ENCODE measurements at regions not wholly inside any gene's neighbourhood (a gene's known extent, or its start where the extent isn't known, plus 50 kb on each side); places are given as distances from the start of the nearest gene placed in this dataset.

GRCh38 chr3:168395551-168395950 is 299.8 kb upstream of the GOLIM4 start:
- DNase-seq (ENCODE audit: low read depth in 2 of 2), result no peak

GRCh38 chr3:168394439-168394838 is 298.7 kb upstream of the GOLIM4 start:
- no peak for DNase-seq (ENCODE audit: low read depth in 2 of 2)

- no peak for DNase-seq (ENCODE audit: low read depth in 2 of 2)
Measured at GRCh38 chr3:168386301-168386700, 290.6 kb upstream of the GOLIM4 start.

GRCh38 chr3:168384990-168385389 is 289.3 kb upstream of the GOLIM4 start:
- no peak for DNase-seq (ENCODE audit: low read depth in 2 of 2)

GRCh38 chr3:168383573-168383972 is 287.8 kb upstream of the GOLIM4 start:
- DNase-seq (ENCODE audit: low read depth in 2 of 2), result no peak

GRCh38 chr3:168371846-168372245 is 276.1 kb upstream of the GOLIM4 start:
- DNase-seq (ENCODE audit: low read depth in 2 of 2), result no peak

GRCh38 chr3:168364967-168365366 is 269.2 kb upstream of the GOLIM4 start:
- DNase-seq (ENCODE audit: low read depth in 2 of 2), result no peak

GRCh38 chr3:168362661-168363247 is 267.0 kb upstream of the GOLIM4 start:
- DNase-seq (ENCODE audit: low read depth in 2 of 2), result no peak

GRCh38 chr3:168362156-168362555 is 266.4 kb upstream of the GOLIM4 start:
- DNase-seq (ENCODE audit: low read depth in 2 of 2), result no peak

GRCh38 chr3:168360993-168361392 is 265.3 kb upstream of the GOLIM4 start:
- DNase-seq (ENCODE audit: low read depth in 2 of 2), result no peak

- no peak for DNase-seq (ENCODE audit: low read depth in 2 of 2)
Measured at GRCh38 chr3:168342946-168343850, 247.5 kb upstream of the GOLIM4 start.

- no peak for DNase-seq (ENCODE audit: low read depth in 2 of 2)
Measured at GRCh38 chr3:168341956-168342936, 246.5 kb upstream of the GOLIM4 start.

GRCh38 chr3:168341192-168341815 is 245.6 kb upstream of the GOLIM4 start:
- no peak for DNase-seq (ENCODE audit: low read depth in 2 of 2)

GRCh38 chr3:168338161-168338560 is 242.4 kb upstream of the GOLIM4 start:
- no peak for DNase-seq (ENCODE audit: low read depth in 2 of 2)

- no peak for DNase-seq (ENCODE audit: low read depth in 2 of 2)
Measured at GRCh38 chr3:168336276-168336675, 240.6 kb upstream of the GOLIM4 start.

- no peak for DNase-seq (ENCODE audit: low read depth in 2 of 2)
Measured at GRCh38 chr3:168333410-168333935, 237.7 kb upstream of the GOLIM4 start.

GRCh38 chr3:168331756-168332155 is 236.0 kb upstream of the GOLIM4 start:
- DNase-seq (ENCODE audit: low read depth in 2 of 2), result no peak

- no peak for DNase-seq (ENCODE audit: low read depth in 2 of 2)
Measured at GRCh38 chr3:168330983-168331382, 235.3 kb upstream of the GOLIM4 start.

GRCh38 chr3:168327856-168328255 is 232.1 kb upstream of the GOLIM4 start:
- DNase-seq (ENCODE audit: low read depth in 2 of 2), result no peak

- no peak for DNase-seq (ENCODE audit: low read depth in 2 of 2)
Measured at GRCh38 chr3:168325684-168326083, 230.0 kb upstream of the GOLIM4 start.

GRCh38 chr3:168322941-168323340 is 227.2 kb upstream of the GOLIM4 start:
- DNase-seq (ENCODE audit: low read depth in 2 of 2), result no peak

Measured in activated CD4-positive, alpha-beta T cell treated with anti-CD3 and anti-CD28 coated beads for 24 hours (primary cell).